HG03575 (cell line): ENCODE measurements at regions not wholly inside any gene's neighbourhood (a gene's known extent, or its start where the extent isn't known, plus 50 kb on each side); places are given as distances from the start of the nearest gene placed in this dataset.

Experiments
- ATAC-seq: cut with Tn5 transposase; IDR thresholded peaks from one replicate; pipeline ENCODE4 v1.9.1; 2021; ENCODE audit not compliant: unreplicated experiment, insufficient number of reproducible peaks, low FRiP score; ENCODE audit errors: extremely low read depth

GRCh38 chr2:186913870-186914269 is 64.9 kb upstream of the ZSWIM2 start:
- peak; percentile 92 for ATAC-seq

- no peak for ATAC-seq
These were observed 64.0 kb upstream of the ZSWIM2 start for GRCh38 chr2:186912979-186913378.

GRCh38 chr2:186911551-186912085 is 62.6 kb upstream of the ZSWIM2 start:
- ATAC-seq, result no peak

GRCh38 chr2:186910996-186911395 is 62.0 kb upstream of the ZSWIM2 start:
- ATAC-seq, result no peak

- ATAC-seq, result no peak
These were observed 60.1 kb upstream of the ZSWIM2 start for GRCh38 chr2:186909095-186909494.

GRCh38 chr2:186907897-186908296 is 58.9 kb upstream of the ZSWIM2 start:
- ATAC-seq, result no peak

- ATAC-seq, result no peak
These were observed 54.2 kb upstream of the ZSWIM2 start for GRCh38 chr2:186903216-186903615.
